SK-N-SH treated with all-trans-retinoic acid at 6 μM for 48 hours (cell line): ENCODE measurements at regions not wholly inside any gene's neighbourhood (a gene's known extent, or its start where the extent isn't known, plus 50 kb on each side); places are given as distances from the start of the nearest gene placed in this dataset.

Experiments used
- ATAC-seq: fragments of 200-7000 bp; cut with Tn5 transposase; 3 replicates; pipeline ENCODE4 v1.9.1; 2020; ENCODE audit warnings: mild to moderate bottlenecking, moderate library complexity
- ARNTL ChIP-seq: fragments of 450-650 bp; formaldehyde crosslinking; IDR thresholded peaks from 2 replicates; pipeline ENCODE4 v1.5.0; 2020; ENCODE audit warnings: low read depth, mild to moderate bottlenecking, moderate library complexity, borderline replicate concordance
- BACH2 ChIP-seq: fragments of 250-450 bp; sonication (Bioruptor Pico); IDR thresholded peaks from 2 replicates; pipeline ENCODE4 v1.9.0; 2021; ENCODE audit warnings: mild to moderate bottlenecking, borderline replicate concordance
- CREB5 ChIP-seq: fragments of 250-450 bp; sonication (Bioruptor Pico); IDR thresholded peaks from 2 replicates; pipeline ENCODE4 v1.5.1; 2020; ENCODE audit warnings: low read depth, mild to moderate bottlenecking, moderate library complexity
- CSDC2 ChIP-seq: fragments of 250-450 bp; sonication (Bioruptor Pico); IDR thresholded peaks from 2 replicates; pipeline ENCODE4 v1.5.0; 2020; ENCODE audit warnings: mild to moderate bottlenecking, moderate library complexity
- CSRNP3 ChIP-seq: fragments of 250-450 bp; sonication (Bioruptor Pico); IDR thresholded peaks from 2 replicates; pipeline ENCODE4 v1.5.1; 2021; ENCODE audit warnings: mild to moderate bottlenecking, moderate library complexity
- ESRRG ChIP-seq: fragments of 250-450 bp; sonication (Bioruptor Pico); IDR thresholded peaks from 2 replicates; pipeline ENCODE4 v1.6.1; 2021; ENCODE audit warnings: mild to moderate bottlenecking
- GLIS3 ChIP-seq: fragments of 250-450 bp; sonication (Bioruptor Pico); IDR thresholded peaks from 2 replicates; pipeline ENCODE4 v1.5.0; 2020; ENCODE audit warnings: mild to moderate bottlenecking, moderate library complexity
- ISL1 ChIP-seq: fragments of 250-450 bp; sonication (Bioruptor Pico); IDR thresholded peaks from 2 replicates; pipeline ENCODE4 v2.1.2; 2022; ENCODE audit warnings: mild to moderate bottlenecking, moderate library complexity
- OSR1 ChIP-seq: fragments of 250-450 bp; sonication (Bioruptor Pico); IDR thresholded peaks from 2 replicates; pipeline ENCODE4 v1.8.0; 2022; ENCODE audit warnings: moderate library complexity, mild to moderate bottlenecking, inconsistent platforms
- PATZ1 ChIP-seq: fragments of 250-450 bp; sonication (Bioruptor Pico); IDR thresholded peaks from 2 replicates; pipeline ENCODE4 v1.8.0; 2020; ENCODE audit warnings: mild to moderate bottlenecking, moderate library complexity, borderline replicate concordance
- POU6F1 ChIP-seq: fragments of 250-450 bp; sonication (Bioruptor Pico); IDR thresholded peaks from 2 replicates; pipeline ENCODE4 v1.8.0; 2021; ENCODE audit warnings: low read depth, mild to moderate bottlenecking, moderate library complexity, borderline replicate concordance
- PPARA ChIP-seq: fragments of 250-450 bp; sonication (Bioruptor Pico); IDR thresholded peaks from 2 replicates; pipeline ENCODE4 v1.5.0; 2020; ENCODE audit warnings: mild to moderate bottlenecking, borderline replicate concordance
- RARB ChIP-seq: fragments of 250-450 bp; sonication (Bioruptor Pico); IDR thresholded peaks from 2 replicates; pipeline ENCODE4 v1.8.0; 2021; ENCODE audit warnings: mild to moderate bottlenecking, moderate library complexity
- SNAI2 ChIP-seq: fragments of 250-450 bp; sonication (Bioruptor Pico); IDR thresholded peaks from 2 replicates; pipeline ENCODE4 v1.5.0; 2020; ENCODE audit warnings: mild to moderate bottlenecking, moderate library complexity
- TCF4 ChIP-seq: fragments of 250-450 bp; sonication (Bioruptor Pico); IDR thresholded peaks from 2 replicates; pipeline ENCODE4 v1.8.0; 2021; ENCODE audit warnings: mild to moderate bottlenecking, moderate library complexity, borderline replicate concordance
- TOX ChIP-seq: fragments of 250-450 bp; sonication (Bioruptor Pico); IDR thresholded peaks from 2 replicates; pipeline ENCODE4 v1.8.0; 2021; ENCODE audit warnings: mild to moderate bottlenecking, moderate library complexity, borderline replicate concordance
- ZC3H10 ChIP-seq: fragments of 250-450 bp; sonication (Bioruptor Pico); IDR thresholded peaks from 2 replicates; pipeline ENCODE4 v1.5.1; 2021; ENCODE audit warnings: mild to moderate bottlenecking, moderate library complexity
- ZFP3 ChIP-seq: fragments of 250-450 bp; sonication (Bioruptor Pico); IDR thresholded peaks from 2 replicates; pipeline ENCODE4 v1.5.0; 2020; ENCODE audit warnings: mild to moderate bottlenecking, moderate library complexity
- ZFP30 ChIP-seq: fragments of 450-650 bp; formaldehyde crosslinking; IDR thresholded peaks from 2 replicates; pipeline ENCODE4 v1.5.0; 2022; ENCODE audit warnings: mild to moderate bottlenecking, moderate library complexity
- ZNF565 ChIP-seq: fragments of 450-650 bp; formaldehyde crosslinking; conservative IDR thresholded peaks from 2 replicates; pipeline ENCODE4 v1.5.0; 2020; ENCODE audit warnings: low read depth, mild to moderate bottlenecking, moderate library complexity
- ZNF70 ChIP-seq: fragments of 450-650 bp; formaldehyde crosslinking; IDR thresholded peaks from 2 replicates; pipeline ENCODE4 v1.5.0; 2020; ENCODE audit warnings: mild to moderate bottlenecking, moderate library complexity
- TF ChIP-seq, protein P1 (sequence below): fragments of 250-450 bp; sonication (Bioruptor Pico); IDR thresholded peaks from 2 replicates; pipeline ENCODE4 v1.5.0; 2020; ENCODE audit warnings: mild to moderate bottlenecking, moderate library complexity

DNA sequence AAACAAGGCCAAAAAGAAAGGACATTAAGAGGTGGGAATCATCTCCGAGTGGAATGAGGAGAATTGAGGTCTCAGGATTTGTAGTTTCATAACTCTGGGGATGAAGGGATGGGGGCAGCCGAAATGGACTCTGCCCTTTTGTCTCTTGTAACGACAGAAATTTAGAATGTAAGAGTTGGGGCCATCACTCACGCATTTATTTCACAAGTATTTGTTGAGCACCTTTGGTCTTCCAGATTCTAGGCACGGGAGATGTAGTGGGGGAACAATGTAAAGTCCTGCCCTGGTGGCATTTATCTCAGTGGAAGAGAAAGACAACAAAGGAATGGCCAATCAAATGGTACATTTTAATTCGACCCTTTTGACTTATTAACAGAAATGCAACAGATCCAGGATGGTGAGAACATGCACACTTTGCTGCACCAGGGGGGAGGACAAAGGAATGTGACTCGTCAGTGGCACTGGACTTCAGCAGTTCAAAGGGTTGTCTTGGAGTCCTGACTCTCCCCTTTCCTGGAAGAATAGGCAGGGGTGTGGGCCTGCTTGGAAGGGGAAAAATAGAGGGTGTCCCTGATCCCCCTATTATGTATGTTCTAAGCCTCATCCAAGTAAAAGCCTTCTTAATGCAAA is 102.0 kb downstream of the TMEM30B start:
- no peak; the same call in 2 of the 3 replicates for ATAC-seq
- TF ChIP-seq ZNF70 (CRISPR knock-in tag) (no peak), CREB5 (CRISPR knock-in tag) (no peak), POU6F1 (CRISPR knock-in tag) (no peak), RARB (CRISPR knock-in tag) (no peak), CSDC2 (CRISPR knock-in tag) (peak; percentile 5; the same call in 1 of the 2 replicates), ESRRG (no peak)
- TF ChIP-seq, protein P1, sequence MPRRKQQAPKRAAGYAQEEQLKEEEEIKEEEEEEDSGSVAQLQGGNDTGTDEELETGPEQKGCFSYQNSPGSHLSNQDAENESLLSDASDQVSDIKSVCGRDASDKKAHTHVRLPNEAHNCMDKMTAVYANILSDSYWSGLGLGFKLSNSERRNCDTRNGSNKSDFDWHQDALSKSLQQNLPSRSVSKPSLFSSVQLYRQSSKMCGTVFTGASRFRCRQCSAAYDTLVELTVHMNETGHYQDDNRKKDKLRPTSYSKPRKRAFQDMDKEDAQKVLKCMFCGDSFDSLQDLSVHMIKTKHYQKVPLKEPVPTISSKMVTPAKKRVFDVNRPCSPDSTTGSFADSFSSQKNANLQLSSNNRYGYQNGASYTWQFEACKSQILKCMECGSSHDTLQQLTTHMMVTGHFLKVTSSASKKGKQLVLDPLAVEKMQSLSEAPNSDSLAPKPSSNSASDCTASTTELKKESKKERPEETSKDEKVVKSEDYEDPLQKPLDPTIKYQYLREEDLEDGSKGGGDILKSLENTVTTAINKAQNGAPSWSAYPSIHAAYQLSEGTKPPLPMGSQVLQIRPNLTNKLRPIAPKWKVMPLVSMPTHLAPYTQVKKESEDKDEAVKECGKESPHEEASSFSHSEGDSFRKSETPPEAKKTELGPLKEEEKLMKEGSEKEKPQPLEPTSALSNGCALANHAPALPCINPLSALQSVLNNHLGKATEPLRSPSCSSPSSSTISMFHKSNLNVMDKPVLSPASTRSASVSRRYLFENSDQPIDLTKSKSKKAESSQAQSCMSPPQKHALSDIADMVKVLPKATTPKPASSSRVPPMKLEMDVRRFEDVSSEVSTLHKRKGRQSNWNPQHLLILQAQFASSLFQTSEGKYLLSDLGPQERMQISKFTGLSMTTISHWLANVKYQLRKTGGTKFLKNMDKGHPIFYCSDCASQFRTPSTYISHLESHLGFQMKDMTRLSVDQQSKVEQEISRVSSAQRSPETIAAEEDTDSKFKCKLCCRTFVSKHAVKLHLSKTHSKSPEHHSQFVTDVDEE = no peak

- ATAC-seq = peak; percentile 86
- 0 out of 2 replicates have a peak, but pooled peaks have one; percentile 78 for TF ChIP-seq OSR1 (CRISPR knock-in tag)
- TF ChIP-seq TOX = peak; percentile 73; the same call in 1 of the 2 replicates
- no peak for TF ChIP-seq SNAI2 (CRISPR knock-in tag)
- no peak for TF ChIP-seq TCF4 (CRISPR knock-in tag)
- TF ChIP-seq, protein P1 = no peak
- no peak for TF ChIP-seq CREB5 (CRISPR knock-in tag)
- TF ChIP-seq ZFP30 = no peak
- TF ChIP-seq ARNTL (CRISPR knock-in tag) = no peak
- TF ChIP-seq ZC3H10 = peak; percentile 96
- TF ChIP-seq ZFP3 (CRISPR knock-in tag) = no peak
- TF ChIP-seq RARB (CRISPR knock-in tag) = peak; percentile 87; the same call in 1 of the 2 replicates
- TF ChIP-seq POU6F1 (CRISPR knock-in tag) = no peak
- TF ChIP-seq CSDC2 (CRISPR knock-in tag) = 0 out of 2 replicates have a peak, but pooled peaks have one; percentile 70
- no peak for TF ChIP-seq CSRNP3 (CRISPR knock-in tag)
- TF ChIP-seq BACH2 (CRISPR knock-in tag) = no peak
- no peak for TF ChIP-seq ESRRG
- TF ChIP-seq PATZ1 (CRISPR knock-in tag) = 0 out of 2 replicates have a peak, but pooled peaks have one; percentile 43
- TF ChIP-seq PPARA (CRISPR knock-in tag) = no peak
- TF ChIP-seq ZNF565 (CRISPR knock-in tag) = no peak
- TF ChIP-seq ISL1 (CRISPR knock-in tag) = no peak
- TF ChIP-seq ZNF70 (CRISPR knock-in tag) = no peak
- no peak for TF ChIP-seq GLIS3 (CRISPR knock-in tag)
Observed at GRCh38 chr14:61178226-61179060, 102.7 kb downstream of the TMEM30B start.
